ENCODE measurements at regions not wholly inside any gene's neighbourhood (a gene's known extent, or its start where the extent isn't known, plus 50 kb on each side); places are given as distances from the start of the nearest gene placed in this dataset.

DNA sequence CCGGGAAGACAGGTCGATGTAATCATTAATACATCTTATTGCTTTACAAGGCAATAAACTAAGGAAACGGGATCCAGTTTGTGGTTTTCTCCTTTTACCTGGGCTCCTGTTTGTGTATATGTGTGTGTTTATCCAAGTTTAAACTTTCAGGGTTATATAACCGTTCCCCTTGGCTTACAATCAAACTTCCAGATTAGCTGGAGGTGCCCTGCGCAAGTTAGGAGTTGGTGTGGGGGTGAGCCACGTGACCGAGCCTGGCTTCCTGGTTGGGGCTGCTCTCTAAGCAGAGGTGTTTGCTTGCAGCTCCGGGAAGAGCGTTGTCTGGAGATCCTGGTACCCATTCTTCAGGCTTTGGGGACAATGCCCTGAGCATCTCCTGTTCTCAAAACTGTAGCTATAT, 129.2 kb downstream of the FHDC1 start:
- TF ChIP-seq, protein P1, sequence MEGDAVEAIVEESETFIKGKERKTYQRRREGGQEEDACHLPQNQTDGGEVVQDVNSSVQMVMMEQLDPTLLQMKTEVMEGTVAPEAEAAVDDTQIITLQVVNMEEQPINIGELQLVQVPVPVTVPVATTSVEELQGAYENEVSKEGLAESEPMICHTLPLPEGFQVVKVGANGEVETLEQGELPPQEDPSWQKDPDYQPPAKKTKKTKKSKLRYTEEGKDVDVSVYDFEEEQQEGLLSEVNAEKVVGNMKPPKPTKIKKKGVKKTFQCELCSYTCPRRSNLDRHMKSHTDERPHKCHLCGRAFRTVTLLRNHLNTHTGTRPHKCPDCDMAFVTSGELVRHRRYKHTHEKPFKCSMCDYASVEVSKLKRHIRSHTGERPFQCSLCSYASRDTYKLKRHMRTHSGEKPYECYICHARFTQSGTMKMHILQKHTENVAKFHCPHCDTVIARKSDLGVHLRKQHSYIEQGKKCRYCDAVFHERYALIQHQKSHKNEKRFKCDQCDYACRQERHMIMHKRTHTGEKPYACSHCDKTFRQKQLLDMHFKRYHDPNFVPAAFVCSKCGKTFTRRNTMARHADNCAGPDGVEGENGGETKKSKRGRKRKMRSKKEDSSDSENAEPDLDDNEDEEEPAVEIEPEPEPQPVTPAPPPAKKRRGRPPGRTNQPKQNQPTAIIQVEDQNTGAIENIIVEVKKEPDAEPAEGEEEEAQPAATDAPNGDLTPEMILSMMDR (IDR thresholded peaks at IDR 0.05; ENCODE audit: low read depth, low read length), result no peak
- no peak overlapping the region for H3K4me3 ChIP-seq (ENCODE audit: low read depth, low read length)

DNA sequence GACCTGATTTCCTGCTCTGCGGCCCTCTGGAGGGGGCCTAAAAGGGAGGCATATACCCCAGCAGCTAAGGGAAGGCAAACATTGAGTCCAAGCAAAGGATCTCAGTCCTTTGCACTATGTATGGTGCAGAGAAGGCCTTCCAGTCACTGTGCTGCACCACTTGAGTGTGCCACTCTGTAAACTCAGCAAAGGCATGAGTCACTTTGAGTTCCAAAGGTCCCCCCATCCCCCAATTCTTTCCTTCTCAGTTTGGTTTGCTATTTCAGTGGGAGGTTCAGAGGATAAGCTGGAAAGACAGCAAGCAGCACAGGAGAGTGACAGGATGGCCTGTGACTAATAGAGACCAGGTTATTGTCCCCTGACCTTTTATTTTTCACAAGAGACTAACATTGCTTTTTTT, 131.3 kb downstream of the FHDC1 start:
- TF ChIP-seq, protein P1 (IDR thresholded peaks at IDR 0.05; ENCODE audit: low read depth, low read length), result no peak
- H3K4me3 ChIP-seq (ENCODE audit: low read depth, low read length), result no peak overlapping the region

DNA sequence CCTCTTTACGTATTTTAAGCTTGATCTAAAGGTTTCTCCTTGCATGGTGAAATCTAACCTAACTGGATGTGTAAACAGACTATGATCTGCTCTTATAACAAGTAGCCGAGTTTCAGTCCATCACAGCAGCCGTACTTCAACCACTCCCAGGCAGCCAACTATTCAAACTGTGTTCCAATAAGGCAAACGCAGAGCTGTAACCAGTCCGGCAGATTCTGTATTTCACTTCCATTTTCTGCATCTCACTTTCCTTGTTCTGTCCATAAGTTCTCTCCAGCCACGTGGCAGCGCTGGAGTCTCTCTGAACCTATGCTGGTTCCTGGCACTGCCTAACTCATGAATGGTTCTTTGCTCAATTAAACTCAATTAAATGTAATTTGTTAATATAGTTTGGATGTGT, 132.6 kb downstream of the FHDC1 start:
- TF ChIP-seq, protein P1 (IDR thresholded peaks at IDR 0.05; ENCODE audit: low read depth, low read length), result no peak

DNA sequence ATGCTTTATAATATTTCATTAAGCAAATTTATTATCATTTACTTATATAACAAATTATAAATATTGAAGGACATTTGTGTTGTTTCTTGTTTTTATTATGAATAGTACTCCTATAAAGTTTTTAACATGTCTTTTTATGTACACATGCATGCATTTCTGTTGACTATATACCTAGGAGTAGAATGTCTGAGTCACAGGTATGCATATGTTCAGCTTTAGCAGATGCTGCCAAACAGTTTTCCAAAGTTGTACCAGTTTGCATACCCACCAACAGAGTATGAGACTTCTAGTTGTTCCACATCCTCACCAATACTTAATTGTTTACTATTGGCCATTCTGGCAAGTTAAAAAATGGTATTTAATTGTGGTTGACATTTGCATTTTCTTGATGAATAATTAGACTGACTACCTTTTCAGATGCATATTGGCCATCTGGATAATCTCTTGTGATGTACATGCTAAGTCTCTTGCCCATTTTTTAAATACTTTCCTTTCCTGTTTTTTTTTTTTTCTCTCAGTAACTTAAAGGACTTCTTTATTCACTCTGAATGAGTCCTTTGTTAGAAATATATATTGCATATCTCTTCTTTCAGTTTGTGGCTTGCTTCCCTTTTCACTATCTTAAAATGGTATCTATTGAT, 132.2 kb upstream of the TRIM2 start:
- TF ChIP-seq, protein P1 (IDR thresholded peaks at IDR 0.05; ENCODE audit: low read depth, low read length), result no peak
- H3K4me3 ChIP-seq (ENCODE audit: low read depth, low read length), result no peak overlapping the region

More for the DNA sequence above, 132.6 kb downstream of the FHDC1 start:
- H3K4me3 ChIP-seq (ENCODE audit: low read depth, low read length), result no peak overlapping the region

DNA sequence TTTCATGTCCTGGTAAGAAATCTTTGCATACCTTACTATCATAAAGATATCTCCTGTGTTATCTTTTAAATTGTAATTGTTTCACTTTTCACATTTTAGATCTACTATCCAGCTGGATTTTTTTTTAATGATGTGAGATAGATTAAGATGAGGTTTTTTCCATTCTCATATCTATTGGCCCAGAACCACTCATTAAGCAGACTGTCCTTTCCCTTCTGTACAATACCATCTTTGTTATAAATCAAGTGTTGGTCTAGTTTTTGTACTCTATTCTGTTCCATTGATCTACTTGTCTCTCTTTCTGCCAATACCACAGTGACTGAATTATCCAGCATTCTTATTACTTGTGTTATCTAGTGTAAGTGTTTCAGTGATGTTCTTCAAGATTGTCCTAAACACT, 131.6 kb upstream of the TRIM2 start:
- TF ChIP-seq, protein P1 (IDR thresholded peaks at IDR 0.05; ENCODE audit: low read depth, low read length), result no peak
- no peak overlapping the region for H3K4me3 ChIP-seq (ENCODE audit: low read depth, low read length)

DNA sequence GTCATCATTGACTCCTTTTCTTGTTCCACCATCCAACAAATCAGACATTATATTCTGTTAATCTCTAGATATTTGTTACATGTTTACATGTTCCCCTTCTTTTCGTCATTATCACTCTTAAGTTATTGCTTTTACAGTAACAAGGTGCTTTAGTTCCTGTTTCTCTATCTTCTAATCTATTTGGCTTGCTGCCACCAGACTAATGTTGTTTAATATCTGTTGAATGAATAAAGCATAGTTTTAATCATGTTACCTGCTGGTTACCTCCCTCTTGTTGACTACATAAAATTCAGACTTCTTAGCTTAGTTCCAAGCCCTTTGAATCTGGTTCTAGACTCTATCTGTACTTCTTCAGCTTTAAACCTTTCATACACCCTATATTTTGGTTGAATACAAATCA, 129.8 kb upstream of the TRIM2 start:
- TF ChIP-seq, protein P1 (IDR thresholded peaks at IDR 0.05; ENCODE audit: low read depth, low read length), result no peak
- H3K4me3 ChIP-seq (ENCODE audit: low read depth, low read length), result no peak overlapping the region

DNA sequence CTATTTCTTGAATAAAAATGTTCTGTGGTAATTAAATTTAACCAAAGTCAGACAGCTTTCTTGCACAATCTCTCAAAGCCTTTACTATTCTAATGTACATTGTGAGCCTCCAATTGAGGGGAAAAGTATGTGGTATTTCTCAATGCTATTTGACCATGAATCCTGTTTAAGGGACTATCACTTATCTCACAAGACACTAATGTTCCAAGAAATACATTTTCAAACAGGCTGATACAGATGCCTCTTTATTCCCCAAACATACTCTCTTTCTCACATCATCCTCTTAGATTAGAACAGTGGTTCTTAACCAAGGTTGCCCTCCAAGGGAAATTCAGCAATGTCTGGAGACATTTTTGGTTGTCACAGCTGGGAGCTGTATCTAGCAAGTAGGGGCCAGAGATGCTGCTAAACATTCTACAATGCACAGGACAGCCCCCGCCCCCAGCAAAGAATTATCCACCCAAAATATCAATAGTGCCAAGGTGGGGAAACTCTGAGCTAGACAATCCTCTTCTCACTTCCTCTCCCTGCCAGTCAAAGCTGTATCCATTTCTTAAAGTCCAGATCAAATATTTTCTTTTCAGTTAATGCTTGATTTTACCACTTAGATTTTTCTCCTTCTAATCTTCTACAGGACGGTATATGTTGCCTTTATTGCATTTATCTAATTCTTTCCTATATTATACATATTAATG, 129.2 kb upstream of the TRIM2 start:
- no peak overlapping the region for H3K4me3 ChIP-seq (ENCODE audit: low read depth, low read length)
- TF ChIP-seq, protein P1 (IDR thresholded peaks at IDR 0.05; ENCODE audit: low read depth, low read length), result no peak
